HAP-1 (cell line): ENCODE measurements at regions not wholly inside any gene's neighbourhood (a gene's known extent, or its start where the extent isn't known, plus 50 kb on each side); places are given as distances from the start of the nearest gene placed in this dataset.

Experiments used
- DNase-seq, 2 experiments: peaks; one replicate each; pipeline ENCODE4 v3.0.0-alpha.2; 2016 to 2020; ENCODE audit warnings: low spot score in 2 of 2
- H3K27me3 ChIP-seq: fragments of 250-450 bp; sonication (Bioruptor Pico); 2 replicates; pipeline ENCODE4 v1.5.1; 2020; ENCODE audit warnings: low read depth, mild to moderate bottlenecking, moderate library complexity
- H3K36me3 ChIP-seq: fragments of 250-450 bp; sonication (Bioruptor Pico); replicated peaks from 2 replicates; pipeline ENCODE4 v1.5.1; 2020; ENCODE audit warnings: mild to moderate bottlenecking
- H3K4me1 ChIP-seq: fragments of 250-450 bp; sonication (Bioruptor Pico); 2 replicates; pipeline ENCODE4 v1.5.1; 2020; ENCODE audit warnings: mild to moderate bottlenecking
- H3K4me3 ChIP-seq: fragments of 250-450 bp; sonication (Bioruptor Pico); 2 replicates; pipeline ENCODE4 v1.5.1; 2020; ENCODE audit warnings: mild to moderate bottlenecking, moderate library complexity
- H3K9me3 ChIP-seq: fragments of 250-450 bp; sonication (Bioruptor Pico); 2 replicates; pipeline ENCODE4 v1.5.1; 2020; ENCODE audit warnings: mild to moderate bottlenecking, moderate library complexity
- in situ Hi-C: fragments of 300-500 bp; cut with MboI; formaldehyde crosslinking; loops from 3 replicates; pipeline ENCODE4 v1.14.3; 2020; ENCODE audit warnings: low sequenced_read_pairs, inconsistent platforms, mixed read lengths

- H3K4me1 ChIP-seq = no peaks in the 10 kb centered on the region
- no peaks in the 10 kb centered on the region for H3K27me3 ChIP-seq
- DNase-seq = no peak
- H3K36me3 ChIP-seq = no peaks in the 10 kb centered on the region
- no peak overlapping the region for H3K4me3 ChIP-seq
- in situ Hi-C loops = loop anchor here (25.0 kb wide), 1 partner anchor 632 kb away; no protein-coding TSS in a partner anchor
- H3K9me3 ChIP-seq = no peaks in the 10 kb centered on the region
Measured at GRCh38 chr9:69955536-69956355, 87.9 kb upstream of the MAMDC2 start.

DNA sequence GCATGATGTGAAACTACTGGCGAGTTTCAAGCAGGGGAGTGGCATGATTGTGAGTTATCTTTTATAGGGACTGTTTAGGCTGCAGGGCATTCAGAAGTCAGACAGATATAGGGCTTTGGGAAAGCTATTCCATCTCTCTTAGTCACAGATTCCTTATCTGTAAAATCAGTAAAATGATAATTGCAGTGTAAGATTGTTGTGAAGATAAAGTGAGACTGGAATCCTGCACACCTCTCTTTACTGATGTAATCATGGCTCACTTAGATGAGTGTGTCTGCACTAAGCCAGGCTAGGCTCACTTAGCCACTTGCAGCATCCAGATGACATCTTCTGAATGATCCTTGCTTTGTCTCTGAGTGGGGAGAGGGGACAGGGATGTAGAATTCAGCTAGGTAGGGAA, 81.8 kb upstream of the MAMDC2 start:
- DNase-seq = peak; percentile 17 to 42
- H3K27me3 ChIP-seq = no peaks in the 10 kb centered on the region
- no peaks in the 10 kb centered on the region for H3K9me3 ChIP-seq
- H3K36me3 ChIP-seq = no peaks in the 10 kb centered on the region
- peaks cover 38% of the 10 kb centered on the region for H3K4me1 ChIP-seq
- no peak overlapping the region for H3K4me3 ChIP-seq
- in situ Hi-C loops = loop anchor here (10.0 to 25.0 kb wide), 2 partner anchors 273 to 625 kb away; no protein-coding TSS in a partner anchor

DNA sequence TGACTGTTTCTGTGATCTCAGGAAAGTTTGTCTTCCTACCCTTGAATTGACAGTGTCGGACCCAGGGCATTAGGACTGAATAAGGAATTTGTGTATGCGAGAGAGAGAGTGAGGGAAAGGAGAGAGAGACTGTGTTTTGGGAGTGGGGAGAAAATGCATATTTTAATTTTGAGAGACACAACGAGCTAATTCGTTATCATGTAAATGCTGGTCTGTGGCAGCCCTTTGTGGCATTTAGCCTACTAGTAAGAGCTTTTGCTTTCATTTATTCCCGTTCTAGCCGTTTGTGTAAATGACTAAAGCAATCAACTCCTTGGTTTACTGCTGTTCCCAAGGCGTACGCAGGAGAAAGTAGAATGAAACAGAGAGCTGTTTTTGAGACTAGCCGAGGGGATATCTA, 79.8 kb upstream of the MAMDC2 start:
- Histone ChIP-seq H3K4me3 (peak overlapping the region; percentile 1; the same call in 1 of the 2 replicates), H3K4me1 (peaks cover 38% of the 10 kb centered on the region), H3K9me3 (no peaks in the 10 kb centered on the region), H3K27me3 (no peaks in the 10 kb centered on the region), H3K36me3 (no peaks in the 10 kb centered on the region)
- peak; percentile 64 to 88 for DNase-seq
- in situ Hi-C loops = loop anchor here (10.0 to 25.0 kb wide), 2 partner anchors 271 to 623 kb away; no protein-coding TSS in a partner anchor

- Histone ChIP-seq H3K9me3 (no peaks in the 10 kb centered on the region), H3K4me3 (no peak overlapping the region), H3K27me3 (no peaks in the 10 kb centered on the region), H3K36me3 (no peaks in the 10 kb centered on the region), H3K4me1 (peaks cover 38% of the 10 kb centered on the region)
- DNase-seq = peak in 1 of 2 experiments; percentile 29
- in situ Hi-C loops = loop anchor here (10.0 to 25.0 kb wide), 2 partner anchors 270 to 623 kb away; no protein-coding TSS in a partner anchor
Measured at GRCh38 chr9:69964446-69964845, 79.2 kb upstream of the MAMDC2 start.

DNA sequence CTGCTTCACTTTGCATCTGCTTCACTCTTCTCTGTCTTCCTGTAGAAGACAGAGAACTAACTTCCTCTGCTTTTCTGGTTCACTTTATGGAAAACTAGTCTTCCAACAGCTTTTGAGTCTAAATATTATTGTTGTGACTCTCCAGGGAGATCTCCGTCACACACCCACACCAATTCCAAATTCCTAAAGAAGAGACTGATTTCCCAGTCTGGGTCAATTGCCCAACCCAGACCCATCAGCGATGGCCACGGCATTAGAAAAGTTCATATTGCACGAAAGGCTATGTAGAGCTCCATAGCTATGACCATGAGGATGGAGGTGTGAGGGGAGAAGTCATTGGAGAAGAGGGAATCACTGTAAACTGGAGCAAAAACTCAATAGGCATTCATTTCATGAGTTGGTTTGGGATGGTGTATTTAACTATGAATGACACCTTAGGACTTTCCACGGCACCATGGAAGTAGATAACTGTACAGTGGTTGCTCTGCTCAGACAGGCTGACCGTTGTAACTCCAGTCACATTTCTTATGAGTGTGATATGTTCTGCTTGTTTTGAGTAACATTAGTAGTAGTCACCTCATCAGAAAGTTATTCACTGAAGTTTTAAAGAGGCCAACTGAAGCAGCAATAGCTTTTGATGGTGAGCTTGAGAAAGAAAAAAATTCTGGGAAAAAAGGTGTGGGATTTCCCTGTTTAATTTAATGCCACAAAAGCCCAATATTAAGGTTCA, 78.1 kb upstream of the MAMDC2 start:
- in situ Hi-C loops = loop anchor here (10.0 to 25.0 kb wide), 2 partner anchors 269 to 622 kb away; no protein-coding TSS in a partner anchor

DNA sequence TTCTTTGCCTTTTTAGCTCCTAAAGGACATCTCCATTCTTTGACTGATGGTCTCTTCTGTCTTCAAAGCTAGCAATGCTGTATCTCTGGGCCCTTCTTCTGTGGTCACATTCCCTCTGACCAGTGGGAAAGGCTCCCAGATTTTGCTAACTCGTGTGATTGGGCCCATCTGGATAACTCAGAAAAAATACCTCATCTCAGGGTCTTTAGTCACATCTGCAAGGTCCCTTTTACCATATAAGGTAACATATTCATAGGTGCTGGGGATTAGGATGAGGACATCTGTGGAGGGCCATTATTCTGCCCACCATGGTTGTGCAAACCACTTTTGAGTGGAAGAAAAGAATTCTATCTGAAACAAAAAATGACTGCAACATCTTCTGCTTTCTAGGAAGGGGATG, 76.3 kb upstream of the MAMDC2 start:
- DNase-seq = no peak
- peaks cover 35% of the 10 kb centered on the region for H3K4me1 ChIP-seq
- H3K9me3 ChIP-seq = no peaks in the 10 kb centered on the region
- in situ Hi-C loops = loop anchor here (10.0 to 25.0 kb wide), 2 partner anchors 267 to 620 kb away; no protein-coding TSS in a partner anchor
- H3K4me3 ChIP-seq = no peak overlapping the region
- H3K27me3 ChIP-seq = no peaks in the 10 kb centered on the region
- H3K36me3 ChIP-seq = no peaks in the 10 kb centered on the region

More for the DNA sequence above, 78.1 kb upstream of the MAMDC2 start:
- DNase-seq = no peak
- Histone ChIP-seq H3K27me3 (no peaks in the 10 kb centered on the region), H3K36me3 (no peaks in the 10 kb centered on the region), H3K4me3 (no peak overlapping the region), H3K9me3 (no peaks in the 10 kb centered on the region), H3K4me1 (peaks cover 43% of the 10 kb centered on the region)

- Histone ChIP-seq H3K36me3 (no peaks in the 10 kb centered on the region), H3K27me3 (no peaks in the 10 kb centered on the region), H3K9me3 (no peaks in the 10 kb centered on the region), H3K4me1 (peaks cover 10% of the 10 kb centered on the region), H3K4me3 (no peak overlapping the region)
- in situ Hi-C loops = loop anchor here (5.0 to 25.0 kb wide), 2 partner anchors 137 to 617 kb away; no protein-coding TSS in a partner anchor
- peak; percentile 20 to 49 for DNase-seq
Measured at GRCh38 chr9:69970001-69970533, 73.6 kb upstream of the MAMDC2 start.

DNA sequence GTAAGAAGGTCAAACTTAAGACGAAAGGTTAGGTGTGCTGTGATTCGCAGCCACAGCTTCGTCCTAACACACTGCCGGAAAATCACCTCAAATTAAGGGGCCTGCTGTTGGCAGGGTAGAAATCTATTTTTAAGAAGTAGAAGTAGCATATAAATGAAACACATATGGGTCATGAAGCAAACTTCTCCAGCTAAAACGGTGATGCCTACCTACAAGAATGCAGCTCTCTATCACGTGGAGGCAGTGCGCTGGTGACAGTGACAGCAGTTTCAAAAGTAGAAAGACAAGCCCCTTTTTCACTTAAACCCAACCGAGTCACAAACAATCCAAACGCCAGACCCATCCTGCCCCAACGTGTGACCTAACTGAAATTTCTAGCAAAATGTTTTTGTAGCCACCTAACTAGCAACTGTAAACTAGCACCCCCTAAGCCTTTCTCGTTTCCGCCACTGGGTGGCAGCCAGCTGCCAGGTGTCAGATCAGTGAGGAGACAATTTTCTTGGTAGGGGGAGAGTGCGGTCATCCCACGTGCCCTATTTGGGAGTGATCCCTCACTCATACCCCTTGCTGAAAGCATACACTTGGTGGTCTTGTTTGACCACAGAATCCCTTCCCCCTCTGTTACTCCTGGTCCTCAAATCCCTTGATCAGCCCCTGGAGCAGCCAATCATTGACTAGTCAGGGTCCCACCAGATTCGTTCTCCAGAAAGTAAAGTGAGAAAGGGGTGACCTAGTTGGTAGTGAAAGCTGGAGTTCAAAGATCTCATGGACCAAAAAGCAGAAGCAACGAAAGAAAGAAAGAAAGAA, 71.8 kb upstream of the MAMDC2 start:
- peak; percentile 60 to 84 for DNase-seq
- peaks cover 7% of the 10 kb centered on the region for H3K4me1 ChIP-seq
- no peaks in the 10 kb centered on the region for H3K9me3 ChIP-seq
- in situ Hi-C loops = loop anchor here (5.0 to 25.0 kb wide), 2 partner anchors 135 to 615 kb away; no protein-coding TSS in a partner anchor
- H3K27me3 ChIP-seq = no peaks in the 10 kb centered on the region
- no peak overlapping the region for H3K4me3 ChIP-seq
- no peaks in the 10 kb centered on the region for H3K36me3 ChIP-seq

GRCh38 chr9:69975681-69976080, 68.0 kb upstream of the MAMDC2 start:
- in situ Hi-C loops = no loop called here
- Histone ChIP-seq H3K9me3 (no peaks in the 10 kb centered on the region), H3K4me1 (0 out of 2 replicates have a peak, but pooled peaks cover 2% of the 10 kb centered on the region), H3K36me3 (no peaks in the 10 kb centered on the region), H3K27me3 (no peaks in the 10 kb centered on the region), H3K4me3 (no peak overlapping the region)
- DNase-seq = no peak

DNA sequence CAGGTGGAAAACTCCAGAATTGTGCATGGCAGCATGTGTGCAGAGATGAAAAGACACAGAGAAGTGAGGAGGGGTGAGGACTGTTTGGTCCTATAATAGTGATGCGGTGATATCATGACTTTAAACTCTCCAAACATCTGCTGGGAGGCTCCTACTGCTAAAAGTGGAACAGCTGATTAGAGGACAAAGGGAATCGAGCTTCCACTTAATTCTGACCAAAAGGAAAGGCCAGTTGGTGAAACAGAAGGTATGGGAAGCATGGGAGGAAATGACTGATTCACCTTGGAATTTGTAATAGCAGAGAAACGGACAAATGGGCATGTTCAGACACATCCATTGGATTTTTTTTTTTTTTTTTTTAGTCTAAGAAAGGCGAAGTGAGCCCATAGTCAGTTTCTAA, 67.5 kb upstream of the MAMDC2 start:
- no peaks in the 10 kb centered on the region for H3K27me3 ChIP-seq
- no peak overlapping the region for H3K4me3 ChIP-seq
- no peaks in the 10 kb centered on the region for H3K9me3 ChIP-seq
- 0 out of 2 replicates have a peak, but pooled peaks cover 2% of the 10 kb centered on the region for H3K4me1 ChIP-seq
- in situ Hi-C loops = no loop called here
- no peaks in the 10 kb centered on the region for H3K36me3 ChIP-seq
- no peak for DNase-seq

DNA sequence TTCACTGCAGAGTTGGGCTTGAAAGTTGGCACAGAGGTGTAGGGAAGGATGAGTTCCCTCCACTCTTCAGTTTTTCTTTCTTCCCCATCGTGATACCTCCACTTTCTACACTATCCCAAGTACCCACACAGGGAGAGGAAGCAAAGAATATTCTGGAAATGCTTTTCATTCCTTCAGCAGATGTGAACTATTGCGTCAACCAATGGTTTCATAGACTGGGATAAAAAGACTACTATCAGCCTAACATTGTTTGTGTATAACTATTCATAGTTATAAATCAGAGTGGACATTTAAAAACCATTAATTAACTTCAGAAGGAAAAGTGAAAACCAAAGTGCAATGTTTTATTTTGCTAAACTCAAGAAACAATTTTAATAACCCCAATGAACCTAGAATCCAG, 63.6 kb upstream of the MAMDC2 start:
- no peak for DNase-seq
- no peaks in the 10 kb centered on the region for H3K4me1 ChIP-seq
- no peaks in the 10 kb centered on the region for H3K36me3 ChIP-seq
- H3K27me3 ChIP-seq = no peaks in the 10 kb centered on the region
- H3K4me3 ChIP-seq = no peak overlapping the region
- in situ Hi-C loops = no loop called here
- H3K9me3 ChIP-seq = no peaks in the 10 kb centered on the region

DNA sequence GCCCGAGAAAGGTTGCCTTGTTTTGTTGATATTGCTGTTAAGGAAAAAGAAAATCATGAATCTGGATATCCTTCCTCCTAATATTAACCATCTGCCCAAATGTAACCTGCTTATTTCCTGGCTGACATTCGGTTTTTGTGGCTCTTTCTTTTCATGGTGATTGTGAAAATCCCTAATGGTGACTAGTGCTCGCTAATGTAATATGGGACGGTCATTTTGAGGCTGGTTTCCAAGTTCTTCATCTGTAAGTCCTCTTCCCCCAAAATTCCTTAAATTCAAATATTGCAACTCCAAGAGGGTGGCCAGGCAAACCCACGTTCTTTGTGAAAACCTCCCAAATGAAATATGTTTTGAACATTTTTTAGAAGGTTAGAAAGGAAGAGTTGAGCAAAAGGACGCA, 63.1 kb upstream of the MAMDC2 start:
- no peaks in the 10 kb centered on the region for H3K9me3 ChIP-seq
- in situ Hi-C loops = no loop called here
- DNase-seq = no peak
- no peaks in the 10 kb centered on the region for H3K27me3 ChIP-seq
- H3K36me3 ChIP-seq = no peaks in the 10 kb centered on the region
- no peaks in the 10 kb centered on the region for H3K4me1 ChIP-seq
- H3K4me3 ChIP-seq = no peak overlapping the region
